Progenitor cell of endocrine pancreas (in vitro differentiated cells): ENCODE measurements at regions not wholly inside any gene's neighbourhood (a gene's known extent, or its start where the extent isn't known, plus 50 kb on each side); places are given as distances from the start of the nearest gene placed in this dataset.

Source experiments
- DNase-seq: peaks from one replicate; pipeline ENCODE4 v3.0.0; 2021; ENCODE audit warnings: low spot score; ENCODE audit not compliant: unreplicated experiment
- H3K27ac Mint-ChIP-seq: 2 replicates; pipeline ENCODE4 v1.8.0; 2021; ENCODE audit warnings: mild to moderate bottlenecking, moderate library complexity, mixed read lengths
- H3K27me3 Mint-ChIP-seq: 2 replicates; pipeline ENCODE4 v1.8.0; 2021; ENCODE audit warnings: mixed read lengths
- H3K36me3 Mint-ChIP-seq: 2 replicates; pipeline ENCODE4 v1.8.0; 2022; ENCODE audit warnings: mixed read lengths; ENCODE audit not compliant: insufficient read depth
- H3K4me1 Mint-ChIP-seq: 2 replicates; pipeline ENCODE4 v1.8.0; 2021; ENCODE audit warnings: low read depth, mixed read lengths
- H3K4me3 Mint-ChIP-seq: 2 replicates; pipeline ENCODE4 v1.8.0; 2021; ENCODE audit warnings: low read depth, mild to moderate bottlenecking, moderate library complexity, mixed read lengths
- H3K9me3 Mint-ChIP-seq: 2 replicates; pipeline ENCODE4 v1.8.0; 2021; ENCODE audit warnings: low read depth, mixed read lengths
- TF ChIP-seq, protein P1 (sequence below): fragments of 200-600 bp; sonication (generic); IDR thresholded peaks from one replicate; pipeline ENCODE4 v1.5.0; 2021; ENCODE audit warnings: antibody characterized with exemption, mild to moderate bottlenecking; ENCODE audit not compliant: unreplicated experiment

DNA sequence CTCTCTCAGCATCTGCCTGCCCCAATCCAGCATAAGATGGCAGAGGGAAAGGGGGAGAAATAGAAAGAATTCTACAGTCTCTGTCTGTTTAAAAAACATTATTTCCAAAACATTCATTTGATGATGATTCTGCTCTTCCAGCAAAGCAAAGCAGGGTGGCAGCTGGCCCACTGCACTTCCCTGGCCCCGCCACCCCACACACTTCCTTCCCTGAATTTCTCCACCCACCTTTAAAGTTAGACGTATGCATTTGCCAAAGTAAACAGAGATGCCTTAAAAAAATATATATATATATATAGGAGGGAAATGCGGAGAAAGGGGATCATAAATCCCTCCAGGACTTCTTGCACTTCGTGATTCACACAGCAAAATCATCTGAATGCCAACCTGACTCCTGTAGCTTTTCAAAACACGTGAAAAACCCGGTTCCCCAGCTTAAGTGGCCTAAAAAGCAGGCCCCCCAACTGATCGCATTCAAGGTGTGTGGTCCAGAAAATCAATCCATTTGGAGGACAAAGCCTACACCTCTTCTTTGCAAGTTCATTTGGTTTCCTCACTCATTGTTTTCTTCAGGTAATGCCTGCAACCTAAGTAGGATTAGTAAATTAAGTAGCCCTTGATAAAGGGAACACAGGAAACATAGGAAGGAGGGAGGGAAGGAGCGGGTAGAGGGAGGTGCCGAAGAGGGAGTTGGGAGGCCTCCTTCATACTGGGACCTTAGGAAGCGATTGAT is 68.8 kb downstream of the LLPH start:
- peaks cover 18% of the 10 kb centered on the region for H3K4me1 Mint-ChIP-seq
- no peak overlapping the region for H3K27ac Mint-ChIP-seq
- no peak for DNase-seq
- H3K4me3 Mint-ChIP-seq = no peak overlapping the region
- TF ChIP-seq, protein P1, sequence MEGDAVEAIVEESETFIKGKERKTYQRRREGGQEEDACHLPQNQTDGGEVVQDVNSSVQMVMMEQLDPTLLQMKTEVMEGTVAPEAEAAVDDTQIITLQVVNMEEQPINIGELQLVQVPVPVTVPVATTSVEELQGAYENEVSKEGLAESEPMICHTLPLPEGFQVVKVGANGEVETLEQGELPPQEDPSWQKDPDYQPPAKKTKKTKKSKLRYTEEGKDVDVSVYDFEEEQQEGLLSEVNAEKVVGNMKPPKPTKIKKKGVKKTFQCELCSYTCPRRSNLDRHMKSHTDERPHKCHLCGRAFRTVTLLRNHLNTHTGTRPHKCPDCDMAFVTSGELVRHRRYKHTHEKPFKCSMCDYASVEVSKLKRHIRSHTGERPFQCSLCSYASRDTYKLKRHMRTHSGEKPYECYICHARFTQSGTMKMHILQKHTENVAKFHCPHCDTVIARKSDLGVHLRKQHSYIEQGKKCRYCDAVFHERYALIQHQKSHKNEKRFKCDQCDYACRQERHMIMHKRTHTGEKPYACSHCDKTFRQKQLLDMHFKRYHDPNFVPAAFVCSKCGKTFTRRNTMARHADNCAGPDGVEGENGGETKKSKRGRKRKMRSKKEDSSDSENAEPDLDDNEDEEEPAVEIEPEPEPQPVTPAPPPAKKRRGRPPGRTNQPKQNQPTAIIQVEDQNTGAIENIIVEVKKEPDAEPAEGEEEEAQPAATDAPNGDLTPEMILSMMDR = no peak
- H3K36me3 Mint-ChIP-seq = no peaks in the 10 kb centered on the region
- H3K9me3 Mint-ChIP-seq = no peaks in the 10 kb centered on the region
- H3K27me3 Mint-ChIP-seq = peaks cover 24% of the 10 kb centered on the region

- H3K4me1 Mint-ChIP-seq = peaks cover 22% of the 10 kb centered on the region
- H3K27me3 Mint-ChIP-seq = peaks cover 22% of the 10 kb centered on the region
- H3K27ac Mint-ChIP-seq = no peak overlapping the region
- H3K36me3 Mint-ChIP-seq = no peaks in the 10 kb centered on the region
- H3K4me3 Mint-ChIP-seq = no peak overlapping the region
- no peaks in the 10 kb centered on the region for H3K9me3 Mint-ChIP-seq
- TF ChIP-seq, protein P1 = no peak
- DNase-seq = no peak
Observed at GRCh38 chr12:66061076-66061475, 69.5 kb downstream of the LLPH start.

DNA sequence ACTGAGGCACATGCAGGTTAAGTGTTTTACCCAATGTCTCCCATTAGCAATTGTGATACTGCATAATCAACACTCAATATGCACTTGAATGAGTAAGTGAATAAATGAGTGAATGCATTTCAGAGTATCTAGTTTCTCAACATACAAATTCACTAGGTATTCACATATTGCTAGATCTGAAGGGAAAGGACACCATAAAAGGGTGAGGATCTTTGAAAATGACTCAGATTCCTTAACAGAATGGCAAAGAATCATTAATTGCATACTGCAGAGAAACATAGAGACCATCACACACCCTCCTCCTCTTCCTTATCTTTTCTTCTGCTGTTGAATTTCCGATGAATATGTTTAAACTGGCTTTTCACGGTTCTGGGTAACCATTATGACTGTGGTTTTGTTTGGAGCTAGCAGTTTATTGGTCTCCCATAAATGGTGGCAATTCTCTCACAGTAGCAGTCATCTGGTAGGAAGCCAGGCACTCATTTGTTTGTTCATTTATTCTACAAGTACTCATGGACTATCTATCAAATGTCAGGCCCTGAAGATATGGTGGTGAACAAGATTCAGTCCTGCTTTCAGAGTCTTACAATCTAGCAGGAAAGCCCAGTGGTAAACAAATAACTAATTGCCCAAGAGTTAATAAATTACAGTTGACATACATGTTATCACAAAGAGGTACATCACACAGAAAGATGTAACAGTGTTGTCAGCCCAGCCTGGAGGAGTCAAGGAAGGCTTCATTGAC is 70.2 kb downstream of the LLPH start:
- TF ChIP-seq, protein P1 = no peak
- no peak overlapping the region for H3K27ac Mint-ChIP-seq
- DNase-seq = no peak
- no peaks in the 10 kb centered on the region for H3K36me3 Mint-ChIP-seq
- H3K4me1 Mint-ChIP-seq = peaks cover 26% of the 10 kb centered on the region
- H3K4me3 Mint-ChIP-seq = no peak overlapping the region
- no peaks in the 10 kb centered on the region for H3K9me3 Mint-ChIP-seq
- H3K27me3 Mint-ChIP-seq = peaks cover 18% of the 10 kb centered on the region

- H3K27me3 Mint-ChIP-seq = peaks cover 14% of the 10 kb centered on the region
- H3K4me1 Mint-ChIP-seq = peaks cover 26% of the 10 kb centered on the region
- no peaks in the 10 kb centered on the region for H3K9me3 Mint-ChIP-seq
Observed at GRCh38 chr12:66059666-66060065, 70.9 kb downstream of the LLPH start.

DNA sequence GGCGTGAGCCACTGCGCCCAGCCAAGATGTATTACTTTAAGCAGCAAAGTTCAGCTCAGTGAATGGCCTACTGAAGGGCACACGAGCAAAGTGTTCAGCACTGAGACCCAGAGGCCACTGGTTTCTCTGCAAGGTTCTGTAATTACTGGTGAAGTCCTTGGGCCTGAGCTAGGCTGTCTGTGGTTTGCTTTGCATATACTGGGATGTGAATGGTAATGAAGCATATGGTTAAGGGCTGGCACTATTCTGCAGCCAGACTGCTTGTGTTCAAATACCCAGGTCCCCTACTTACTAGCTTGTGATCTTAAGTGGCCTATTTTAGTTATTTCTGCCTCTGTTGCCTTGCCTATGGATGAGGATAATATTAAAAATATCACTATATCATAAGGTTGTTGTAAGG is 72.0 kb downstream of the LLPH start:
- Mint-ChIP-seq H3K36me3 (no peaks in the 10 kb centered on the region), H3K27ac (no peak overlapping the region), H3K4me1 (peaks cover 23% of the 10 kb centered on the region), H3K4me3 (no peak overlapping the region), H3K27me3 (peaks cover 21% of the 10 kb centered on the region), H3K9me3 (no peaks in the 10 kb centered on the region)
- TF ChIP-seq, protein P1 = no peak
- no peak for DNase-seq

More at GRCh38 chr12:66059666-66060065, 70.9 kb downstream of the LLPH start:
- no peak for DNase-seq
- Mint-ChIP-seq H3K4me3 (no peak overlapping the region), H3K27ac (no peak overlapping the region), H3K36me3 (no peaks in the 10 kb centered on the region)
- TF ChIP-seq, protein P1 = no peak
